Stimulated activated naive B cell treated with anti-CD40 and anti-IgM and Interleukin-4, amounts not matched to agents 10 μg/mL and 1 μg/mL and 100 μg/mL, for 72 hours (primary cell): ENCODE measurements at regions not wholly inside any gene's neighbourhood (a gene's known extent, or its start where the extent isn't known, plus 50 kb on each side); places are given as distances from the start of the nearest gene placed in this dataset.
A peak's percentile ranks its signal among the peaks of the same experiment; 100 is the strongest.

Source experiments
- ATAC-seq, 2 donors: fragments of 150-1000 bp; cut with Tn5 transposase; replicated peaks; 2 replicates each; pipeline ENCODE4 v1.10.0; 2021; ENCODE audit warnings: moderate library complexity in 1 of 2
- DNase-seq: peaks from one replicate; pipeline ENCODE4 v3.0.0; 2021
- H3K27ac Mint-ChIP-seq: one replicate; pipeline ENCODE4 v1.8.0; 2022; ENCODE audit warnings: mild to moderate bottlenecking, mixed read lengths
- H3K27me3 Mint-ChIP-seq, 2 donors: one replicate each; pipeline ENCODE4 v1.8.0; 2022; ENCODE audit warnings: mixed read lengths in 2 of 2
- H3K36me3 Mint-ChIP-seq, 2 donors: one replicate each; pipeline ENCODE4 v1.8.0; 2022; ENCODE audit warnings: mixed read lengths in 2 of 2, mild to moderate bottlenecking in 1 of 2
- H3K4me1 Mint-ChIP-seq, 2 donors: one replicate each; pipeline ENCODE4 v1.8.0; 2022; ENCODE audit warnings: mixed read lengths in 2 of 2, mild to moderate bottlenecking in 1 of 2
- H3K4me3 Mint-ChIP-seq, 2 donors: one replicate each; pipeline ENCODE4 v1.8.0; 2022; ENCODE audit warnings: mild to moderate bottlenecking in 2 of 2, mixed read lengths in 2 of 2, moderate library complexity in 1 of 2
- H3K9me3 Mint-ChIP-seq, 2 donors: one replicate each; pipeline ENCODE4 v1.8.0; 2022; ENCODE audit warnings: mixed read lengths in 2 of 2, mild to moderate bottlenecking in 1 of 2

DNA sequence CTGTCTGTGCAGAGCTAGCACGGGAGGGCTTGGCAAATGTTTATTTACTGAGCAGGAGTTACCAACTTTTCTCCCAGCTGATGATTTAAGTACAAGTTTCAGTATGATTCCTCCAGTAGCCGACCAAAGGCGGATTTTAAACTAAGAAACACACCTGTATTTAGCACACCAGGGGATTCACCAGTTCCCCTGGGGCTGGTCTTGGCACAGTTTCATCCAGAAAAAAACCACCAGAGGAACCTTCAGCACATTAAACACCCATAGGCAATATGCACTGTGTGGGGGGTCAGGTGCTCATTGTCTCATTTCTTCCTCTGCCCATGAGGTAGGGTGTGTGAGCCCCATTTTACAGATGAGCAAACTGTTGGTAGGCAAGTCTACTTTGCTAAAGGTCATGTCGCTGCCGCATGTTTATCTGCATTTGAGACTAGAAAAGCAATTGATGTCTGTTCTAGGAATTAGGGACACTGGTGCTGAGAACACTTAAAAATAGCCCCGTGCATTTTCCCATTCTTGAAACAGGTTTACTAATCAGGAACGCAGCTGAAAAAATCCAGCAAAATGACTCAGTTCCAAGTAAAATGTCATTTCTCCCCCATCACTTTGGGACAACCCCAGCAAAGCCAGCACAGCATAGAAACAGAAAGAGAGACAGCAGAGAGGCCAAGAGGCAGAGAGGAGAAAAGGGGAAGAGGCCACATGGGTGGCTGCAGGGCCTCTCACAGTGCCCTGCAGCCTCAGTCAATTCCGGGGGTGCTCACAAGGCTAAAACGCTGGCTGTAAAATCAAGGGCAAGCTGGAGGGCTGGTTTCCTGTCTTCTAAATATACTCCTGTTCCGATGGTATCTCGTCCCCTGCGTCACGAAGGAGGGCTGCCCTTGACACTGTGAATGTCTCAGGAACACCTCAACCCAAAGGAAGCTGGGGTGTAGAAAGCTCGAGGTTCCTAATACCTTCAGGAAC is 166.8 kb upstream of the ID2 start:
- Mint-ChIP-seq H3K27me3 (peaks cover 11 to 38% of the 10 kb centered on the region in 2 donors), H3K4me3 (peak overlapping the region; percentile 71 to 77), H3K4me1 (peaks cover 43 to 79% of the 10 kb centered on the region in 2 donors), H3K27ac (peak overlapping the region; percentile 98), H3K36me3 (peaks cover 19 to 29% of the 10 kb centered on the region in 2 donors), H3K9me3 (peaks cover 21% of the 10 kb centered on the region in 2 donors)
- DNase-seq (peak; percentile 90), ATAC-seq (peak; percentile 90)

DNA sequence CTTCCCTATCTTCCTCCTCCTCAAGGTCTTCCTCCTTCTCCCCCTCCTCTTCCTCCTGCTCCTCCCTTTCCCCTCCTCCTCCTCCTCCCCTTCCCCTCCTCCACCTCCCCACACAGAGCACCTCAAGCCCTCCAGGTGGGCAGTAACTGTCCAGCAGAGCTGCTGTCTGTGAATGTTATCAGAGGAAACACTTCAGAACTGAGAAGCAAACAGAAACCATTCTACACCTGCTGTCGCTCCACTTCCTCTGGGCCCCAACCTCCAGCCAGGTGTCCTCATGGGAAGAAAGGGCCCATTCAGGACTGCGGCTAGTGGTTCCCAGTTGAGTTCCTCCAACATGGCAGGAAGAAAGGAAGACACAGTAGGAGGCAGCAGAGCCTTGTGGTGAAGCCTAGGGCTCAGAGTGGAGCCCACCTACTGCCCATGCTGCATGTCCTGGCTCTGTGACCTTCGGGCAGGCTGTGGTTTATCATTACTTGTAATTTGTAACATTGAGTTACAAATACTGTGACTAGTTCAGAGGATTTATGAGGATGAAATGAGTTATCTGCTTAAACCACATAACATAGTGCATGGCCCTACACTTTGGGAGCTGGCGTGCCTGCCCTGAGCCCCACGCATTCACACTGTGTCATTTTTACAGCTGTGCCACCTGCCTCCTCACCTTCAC is 165.9 kb upstream of the ID2 start:
- ATAC-seq, result peak; percentile 4 to 11
- H3K9me3 Mint-ChIP-seq, result peaks cover 13 to 16% of the 10 kb centered on the region in 2 donors
- peaks cover 16 to 38% of the 10 kb centered on the region in 2 donors for H3K27me3 Mint-ChIP-seq
- H3K4me3 Mint-ChIP-seq, result peak overlapping the region; percentile 50 to 57
- peak overlapping the region; percentile 78 for H3K27ac Mint-ChIP-seq
- no peak for DNase-seq
- peaks cover 16 to 26% of the 10 kb centered on the region in 2 donors for H3K36me3 Mint-ChIP-seq
- H3K4me1 Mint-ChIP-seq, result peaks cover 47 to 83% of the 10 kb centered on the region in 2 donors

DNA sequence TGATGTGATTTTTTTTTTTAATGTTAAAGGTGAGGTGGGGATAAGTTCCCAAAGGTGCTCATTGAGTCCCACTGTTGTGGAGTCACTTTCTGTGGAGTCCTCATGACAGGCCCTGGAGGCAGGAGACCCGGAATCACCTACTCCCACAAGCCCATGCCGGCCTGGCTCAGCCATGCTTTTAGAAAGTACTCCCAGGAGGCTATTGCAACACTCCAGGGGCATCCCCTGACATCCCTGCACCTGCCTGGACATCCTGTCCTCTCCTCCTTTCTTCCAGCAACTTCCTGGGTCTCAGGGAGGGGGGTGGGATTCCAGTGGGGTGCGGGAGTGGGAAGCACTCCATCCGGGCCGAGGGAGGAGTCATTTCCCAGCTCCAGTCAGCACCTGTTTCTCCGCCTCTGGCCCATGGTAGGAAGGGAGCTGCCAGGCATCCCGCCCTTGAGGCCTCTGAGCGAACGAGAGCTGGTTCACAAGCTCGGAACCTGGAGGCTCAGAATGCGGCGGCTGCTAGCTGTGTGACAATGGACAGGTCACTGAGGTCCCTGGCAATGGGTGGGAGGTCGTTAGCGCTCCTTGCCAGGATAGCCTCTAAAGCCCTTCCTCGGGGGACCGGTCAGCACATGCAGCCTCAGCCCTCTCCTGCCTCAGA is 163.9 kb upstream of the ID2 start:
- no peak for ATAC-seq
- Mint-ChIP-seq H3K4me3 (no peak overlapping the region), H3K27me3 (peaks cover 24 to 32% of the 10 kb centered on the region in 2 donors), H3K9me3 (peaks cover 13 to 14% of the 10 kb centered on the region in 2 donors), H3K27ac (no peak overlapping the region), H3K36me3 (peaks cover 18 to 29% of the 10 kb centered on the region in 2 donors), H3K4me1 (peaks cover 51 to 79% of the 10 kb centered on the region in 2 donors)
- no peak for DNase-seq

DNA sequence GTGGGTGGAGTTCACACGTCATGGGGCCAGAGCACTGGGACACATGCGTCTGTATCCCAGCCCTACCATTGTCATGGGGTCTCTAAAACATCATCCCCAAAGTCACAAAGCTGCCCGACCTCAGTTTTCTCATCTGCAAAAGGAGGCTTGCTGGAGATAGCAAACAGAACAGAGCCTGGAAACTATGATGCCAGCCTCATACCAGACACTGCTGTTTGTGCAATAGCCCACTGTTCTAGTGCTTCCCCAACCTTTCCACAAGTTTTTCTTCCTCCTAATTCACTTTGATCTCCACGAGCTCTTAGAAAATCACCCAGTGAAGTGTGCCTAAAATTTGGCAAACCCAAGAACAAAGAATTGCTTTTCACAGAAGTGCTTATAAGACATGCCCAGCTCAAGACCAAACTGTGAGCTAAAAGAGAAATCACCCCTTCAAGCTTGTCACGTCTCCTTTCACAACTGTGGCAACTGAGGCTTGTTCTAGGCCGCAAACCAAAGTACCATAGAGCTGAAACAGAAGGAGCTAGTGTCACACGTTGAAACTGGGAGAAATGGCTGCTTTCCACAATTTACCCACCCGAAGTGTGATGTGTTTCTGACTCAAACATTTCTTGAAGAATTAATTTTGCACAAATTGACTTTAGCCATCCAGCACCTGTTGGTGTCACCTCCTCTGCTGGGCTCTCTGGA is 162.7 kb upstream of the ID2 start:
- DNase-seq (no peak), ATAC-seq (no peak)
- Mint-ChIP-seq H3K27ac (no peak overlapping the region), H3K4me1 (peaks cover 49 to 79% of the 10 kb centered on the region in 2 donors), H3K4me3 (no peak overlapping the region), H3K27me3 (peaks cover 30 to 35% of the 10 kb centered on the region in 2 donors), H3K36me3 (peaks cover 8 to 18% of the 10 kb centered on the region in 2 donors), H3K9me3 (peaks cover 5% of the 10 kb centered on the region in 2 donors)

DNA sequence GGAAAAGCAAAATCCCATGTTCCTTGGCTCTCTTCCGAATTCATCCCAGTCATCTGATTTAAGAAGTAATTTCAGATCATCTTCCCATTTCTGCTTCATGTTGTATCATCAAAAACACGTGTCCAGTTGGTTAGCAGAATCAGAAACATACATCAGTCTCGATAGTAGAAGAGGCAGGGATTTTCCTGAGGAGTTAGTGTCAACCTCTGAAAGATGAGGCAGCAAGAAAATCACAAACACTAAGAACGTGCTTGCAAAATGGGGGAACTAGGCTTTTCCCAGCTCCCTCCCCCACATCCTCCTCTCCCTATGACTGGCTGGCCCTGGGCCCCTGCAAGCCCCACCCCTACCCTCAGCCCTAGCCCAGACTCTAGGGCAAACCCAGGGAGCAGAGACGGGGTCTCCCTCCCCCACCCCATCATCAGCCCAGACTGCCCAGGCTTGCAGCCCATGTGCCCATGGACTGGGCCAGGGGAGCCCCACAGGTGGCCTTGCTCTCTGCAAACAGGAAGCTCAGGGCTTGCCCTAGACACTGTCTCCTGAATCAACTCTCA is 161.0 kb upstream of the ID2 start:
- ATAC-seq, result peak in 1 of 2 donors; percentile 37

DNA sequence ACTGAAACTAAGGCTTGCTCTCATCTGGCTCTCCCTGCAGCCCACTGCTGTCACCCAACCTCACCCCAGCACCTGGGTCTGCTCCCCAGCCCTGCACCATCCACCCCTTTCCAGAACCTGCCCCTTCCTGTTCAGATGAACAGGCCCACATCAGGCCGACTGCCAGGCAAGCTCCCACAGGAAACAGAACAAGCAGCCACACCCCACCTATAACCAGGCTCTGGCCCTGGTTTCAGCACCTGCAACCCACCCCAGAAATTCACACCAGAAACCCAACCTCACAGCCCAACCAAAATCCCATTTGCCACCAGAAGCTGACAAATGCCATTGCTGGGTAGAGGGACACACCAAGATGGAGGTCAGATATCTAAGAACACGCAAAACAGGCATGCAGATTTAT is 159.2 kb upstream of the ID2 start:
- DNase-seq (no peak), ATAC-seq (no peak)
- H3K4me1 Mint-ChIP-seq, result peaks cover 53 to 88% of the 10 kb centered on the region in 2 donors
- H3K36me3 Mint-ChIP-seq, result peaks cover 3 to 12% of the 10 kb centered on the region in 2 donors
- peak overlapping the region in 1 of 2 donors; percentile 5 for H3K4me3 Mint-ChIP-seq
- no peaks in the 10 kb centered on the region for H3K9me3 Mint-ChIP-seq
- H3K27ac Mint-ChIP-seq, result peak overlapping the region; percentile 86
- H3K27me3 Mint-ChIP-seq, result peaks cover 42 to 47% of the 10 kb centered on the region in 2 donors

More for the DNA sequence above, 161.0 kb upstream of the ID2 start:
- H3K4me1 Mint-ChIP-seq, result peaks cover 48 to 79% of the 10 kb centered on the region in 2 donors
- DNase-seq, result no peak
- no peak overlapping the region for H3K4me3 Mint-ChIP-seq
- H3K27me3 Mint-ChIP-seq, result peaks cover 36 to 40% of the 10 kb centered on the region in 2 donors
- H3K9me3 Mint-ChIP-seq, result no peaks in the 10 kb centered on the region
- H3K27ac Mint-ChIP-seq, result peak overlapping the region; percentile 70
- peaks cover 3 to 12% of the 10 kb centered on the region in 2 donors for H3K36me3 Mint-ChIP-seq

DNA sequence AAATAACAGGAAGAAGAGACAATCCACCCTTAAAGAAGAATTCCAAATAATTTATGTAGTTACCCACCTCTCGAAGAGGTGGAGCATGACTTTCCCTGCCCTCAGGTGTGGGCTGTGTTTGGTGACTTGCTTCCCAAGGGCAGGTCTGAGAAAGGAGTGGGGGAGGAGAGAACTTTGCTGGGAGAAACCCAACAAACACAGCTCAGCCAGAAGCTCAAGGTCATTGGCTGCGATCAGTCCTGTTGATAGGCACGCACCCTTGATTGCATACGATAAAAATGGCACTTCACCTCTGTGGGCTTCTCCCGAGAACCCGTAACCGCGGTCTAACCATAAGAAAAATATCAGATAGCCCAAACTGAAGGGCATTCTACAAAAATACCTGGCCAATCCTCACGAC is 157.5 kb upstream of the ID2 start:
- Mint-ChIP-seq H3K27me3 (peaks cover 50 to 60% of the 10 kb centered on the region in 2 donors), H3K4me3 (no peak overlapping the region), H3K4me1 (peaks cover 45 to 83% of the 10 kb centered on the region in 2 donors), H3K36me3 (peaks cover 3 to 12% of the 10 kb centered on the region in 2 donors), H3K27ac (peak overlapping the region; percentile 47), H3K9me3 (no peaks in the 10 kb centered on the region)
- no peak for ATAC-seq
- no peak for DNase-seq

DNA sequence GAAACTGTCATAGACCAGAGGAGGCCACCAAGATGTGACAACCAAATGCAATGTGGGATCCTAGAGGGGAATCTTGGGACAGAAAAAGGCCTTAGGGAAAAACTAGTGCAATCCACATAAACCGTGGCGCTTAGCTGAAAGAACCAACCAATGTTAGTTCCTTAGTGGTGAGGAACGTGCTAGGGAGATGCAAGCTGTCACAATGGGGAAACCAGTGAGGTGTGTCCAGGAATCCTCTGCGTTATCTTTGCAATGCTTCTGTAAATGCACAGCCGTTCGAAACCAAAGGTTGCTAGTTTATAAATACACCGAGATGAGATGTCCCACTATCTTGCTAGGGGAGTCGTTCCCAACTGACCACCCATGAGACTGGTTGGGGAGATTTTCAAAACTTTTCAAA is 157.0 kb upstream of the ID2 start:
- ATAC-seq (no peak), DNase-seq (no peak)
- peaks cover 3 to 4% of the 10 kb centered on the region in 2 donors for H3K9me3 Mint-ChIP-seq
- H3K36me3 Mint-ChIP-seq, result peaks cover 7 to 15% of the 10 kb centered on the region in 2 donors
- no peak overlapping the region for H3K4me3 Mint-ChIP-seq
- no peak overlapping the region for H3K27ac Mint-ChIP-seq
- H3K4me1 Mint-ChIP-seq, result peaks cover 48 to 83% of the 10 kb centered on the region in 2 donors
- H3K27me3 Mint-ChIP-seq, result peaks cover 55 to 61% of the 10 kb centered on the region in 2 donors

DNA sequence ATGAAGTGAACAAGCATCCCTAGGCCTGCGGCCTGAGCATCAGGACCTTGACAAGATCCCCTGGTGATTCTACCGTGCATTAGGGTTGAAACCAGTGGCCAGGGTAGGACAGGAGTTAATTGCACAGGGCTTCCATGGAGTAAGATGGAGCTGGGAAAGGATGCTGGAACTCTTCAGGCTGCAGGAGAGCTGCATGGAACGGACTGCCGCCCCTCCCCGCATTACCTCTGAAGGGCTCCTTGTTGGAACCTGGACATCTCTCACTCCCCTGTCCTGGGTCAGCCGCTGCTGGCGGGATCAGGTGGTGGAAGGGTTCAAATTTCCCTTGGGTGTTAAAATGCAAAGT is 156.6 kb upstream of the ID2 start:
- ATAC-seq, result no peak
- peaks cover 54 to 60% of the 10 kb centered on the region in 2 donors for H3K27me3 Mint-ChIP-seq
- peaks cover 48 to 79% of the 10 kb centered on the region in 2 donors for H3K4me1 Mint-ChIP-seq
- H3K4me3 Mint-ChIP-seq, result no peak overlapping the region
- no peak for DNase-seq
- H3K27ac Mint-ChIP-seq, result peak overlapping the region; percentile 93
- peaks cover 7 to 17% of the 10 kb centered on the region in 2 donors for H3K36me3 Mint-ChIP-seq
- peaks cover 3 to 7% of the 10 kb centered on the region in 2 donors for H3K9me3 Mint-ChIP-seq

DNA sequence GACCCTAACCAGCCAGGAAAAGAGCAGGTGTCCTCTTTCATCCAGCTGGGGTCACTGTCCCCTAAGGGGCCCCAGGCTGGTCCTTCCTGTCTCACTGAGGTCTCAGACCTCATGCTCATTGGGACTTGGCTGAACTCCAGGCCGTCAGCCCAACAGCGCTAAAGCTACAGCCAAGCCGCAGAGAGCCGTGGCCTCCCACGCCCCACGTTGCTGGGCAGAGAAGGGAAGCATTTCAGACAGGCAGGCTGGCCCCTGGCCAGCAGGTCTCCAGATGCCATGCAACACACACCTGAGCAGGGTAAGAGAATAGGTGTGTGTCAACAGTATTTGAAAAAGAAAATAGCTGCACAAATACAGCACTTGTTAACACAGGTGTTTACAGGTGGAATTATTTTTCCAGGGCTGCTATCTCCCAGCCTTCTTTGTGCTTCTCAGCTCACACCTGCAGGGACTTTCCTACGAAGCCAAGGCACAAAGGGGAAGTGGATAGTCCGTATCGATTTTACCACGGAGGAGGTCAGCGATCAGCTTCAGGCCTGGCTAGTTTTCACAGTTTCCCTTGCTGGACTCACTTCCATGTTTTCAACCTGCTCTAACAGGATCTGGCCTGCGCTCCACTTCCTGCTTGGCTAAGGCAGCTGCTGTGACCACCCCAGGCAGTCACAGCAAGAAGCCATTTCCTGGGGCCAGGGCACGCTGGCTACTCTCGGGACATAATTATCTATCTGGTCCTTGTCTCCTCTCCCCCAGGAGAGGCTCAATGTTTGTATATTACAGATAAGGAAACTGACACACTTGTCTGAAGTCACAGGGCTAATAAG is 156.1 kb upstream of the ID2 start:
- H3K4me3 Mint-ChIP-seq, result peak overlapping the region; percentile 56 to 58
- H3K4me1 Mint-ChIP-seq, result peaks cover 44 to 74% of the 10 kb centered on the region in 2 donors

DNA sequence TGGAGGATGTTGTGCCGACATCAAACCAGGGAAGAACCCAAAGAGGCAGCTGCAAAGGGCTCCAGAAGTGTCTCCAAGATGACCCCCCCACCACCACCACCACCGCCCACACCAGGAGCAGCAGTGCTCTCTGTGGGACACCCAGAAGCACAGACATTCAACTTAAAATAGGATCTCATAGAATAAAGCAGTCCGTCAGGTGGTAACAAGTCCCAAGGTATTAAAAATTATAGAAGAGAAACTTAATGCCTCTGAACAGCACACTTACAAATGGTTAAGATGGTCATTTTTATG is 155.5 kb upstream of the ID2 start:
- H3K4me1 Mint-ChIP-seq, result peaks cover 44 to 71% of the 10 kb centered on the region in 2 donors
- H3K27ac Mint-ChIP-seq, result peak overlapping the region; percentile 84
- peaks cover 13 to 19% of the 10 kb centered on the region in 2 donors for H3K36me3 Mint-ChIP-seq
- peak overlapping the region; percentile 44 to 52 for H3K4me3 Mint-ChIP-seq
- DNase-seq (no peak), ATAC-seq (peak; percentile 12 to 19)
- peaks cover 52 to 58% of the 10 kb centered on the region in 2 donors for H3K27me3 Mint-ChIP-seq
- H3K9me3 Mint-ChIP-seq, result peaks cover 10 to 13% of the 10 kb centered on the region in 2 donors

More for the DNA sequence above, 156.1 kb upstream of the ID2 start:
- DNase-seq (peak; percentile 68), ATAC-seq (peak; percentile 71 to 75)
- H3K36me3 Mint-ChIP-seq, result peaks cover 7 to 14% of the 10 kb centered on the region in 2 donors
- H3K27ac Mint-ChIP-seq, result peak overlapping the region; percentile 93
- H3K9me3 Mint-ChIP-seq, result peaks cover 5 to 7% of the 10 kb centered on the region in 2 donors
- peaks cover 48 to 55% of the 10 kb centered on the region in 2 donors for H3K27me3 Mint-ChIP-seq

DNA sequence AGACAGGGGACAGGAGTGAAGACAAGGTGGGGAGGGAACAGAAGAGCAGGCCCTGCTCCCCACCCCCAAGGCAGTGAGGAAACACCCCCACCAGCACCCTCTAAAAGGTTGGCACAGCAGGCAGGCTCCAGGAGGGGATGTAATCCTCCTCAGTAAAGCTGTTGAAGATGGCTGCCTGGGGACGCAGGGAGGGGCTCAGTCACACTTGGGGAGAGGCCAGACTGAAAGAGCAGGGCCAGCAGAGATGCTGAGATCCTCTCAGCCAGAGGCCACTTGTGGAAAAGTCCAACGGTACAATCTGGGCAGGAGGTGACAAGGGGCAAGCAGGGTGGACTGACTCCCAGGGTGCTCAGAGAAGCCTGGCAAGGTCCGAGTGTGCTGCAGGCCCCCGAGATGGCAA is 154.8 kb upstream of the ID2 start:
- peak overlapping the region; percentile 43 for H3K27ac Mint-ChIP-seq
- H3K9me3 Mint-ChIP-seq, result peaks cover 12 to 13% of the 10 kb centered on the region in 2 donors
- H3K36me3 Mint-ChIP-seq, result peaks cover 13 to 20% of the 10 kb centered on the region in 2 donors
- DNase-seq, result no peak
- no peak for ATAC-seq
- H3K4me1 Mint-ChIP-seq, result peaks cover 43 to 67% of the 10 kb centered on the region in 2 donors
- H3K27me3 Mint-ChIP-seq, result peaks cover 52 to 59% of the 10 kb centered on the region in 2 donors
- no peak overlapping the region for H3K4me3 Mint-ChIP-seq
